Lung microvascular endothelial cell (primary cell): ENCODE measurements at regions not wholly inside any gene's neighbourhood (a gene's known extent, or its start where the extent isn't known, plus 50 kb on each side); places are given as distances from the start of the nearest gene placed in this dataset.

ENCODE experiments used
- DNase-seq, 2 donors: peaks; one replicate each; pipeline versions ENCODE4 v3.0.0 to v3.0.0-alpha.2; 2010; ENCODE audit warnings: low read depth in 2 of 2

- peak; percentile 41 to 77 for DNase-seq
Measured at GRCh38 chrX:68929332-68930150, 100.7 kb downstream of the EFNB1 start.

GRCh38 chrX:68928401-68928800 lies 99.6 kb downstream of the EFNB1 start:
- no peak for DNase-seq

GRCh38 chrX:68927178-68927577 lies 98.4 kb downstream of the EFNB1 start:
- no peak for DNase-seq

GRCh38 chrX:68923147-68923546 lies 94.3 kb downstream of the EFNB1 start:
- DNase-seq: no peak

GRCh38 chrX:68922013-68922412 lies 93.2 kb downstream of the EFNB1 start:
- DNase-seq: no peak

- no peak for DNase-seq
Measured at GRCh38 chrX:68920561-68920960, 91.7 kb downstream of the EFNB1 start.

GRCh38 chrX:68919707-68920106 lies 90.9 kb downstream of the EFNB1 start:
- no peak for DNase-seq

- no peak for DNase-seq
Measured at GRCh38 chrX:68918202-68918601, 89.4 kb downstream of the EFNB1 start.

GRCh38 chrX:68917799-68918198 lies 89.0 kb downstream of the EFNB1 start:
- DNase-seq: no peak

- no peak for DNase-seq
Measured at GRCh38 chrX:68916891-68917290, 88.1 kb downstream of the EFNB1 start.

- no peak for DNase-seq
Measured at GRCh38 chrX:68915778-68916177, 87.0 kb downstream of the EFNB1 start.

- DNase-seq: no peak
Measured at GRCh38 chrX:68914479-68914946, 85.7 kb downstream of the EFNB1 start.

GRCh38 chrX:68913249-68913547 lies 84.4 kb downstream of the EFNB1 start:
- no peak for DNase-seq

- DNase-seq: no peak
Measured at GRCh38 chrX:68912113-68912512, 83.3 kb downstream of the EFNB1 start.

- no peak for DNase-seq
Measured at GRCh38 chrX:68910731-68911428, 82.1 kb downstream of the EFNB1 start.

GRCh38 chrX:68909945-68910344 lies 81.1 kb downstream of the EFNB1 start:
- no peak for DNase-seq

- no peak for DNase-seq
Measured at GRCh38 chrX:68908071-68908470, 79.2 kb downstream of the EFNB1 start.

- no peak for DNase-seq
Measured at GRCh38 chrX:68902706-68903504, 74.1 kb downstream of the EFNB1 start.

- no peak for DNase-seq
Measured at GRCh38 chrX:68901519-68901918, 72.7 kb downstream of the EFNB1 start.

- DNase-seq: no peak
Measured at GRCh38 chrX:68898598-68898997, 69.8 kb downstream of the EFNB1 start.

- no peak for DNase-seq
Measured at GRCh38 chrX:68897118-68897945, 68.5 kb downstream of the EFNB1 start.
